K562 (cell line): ENCODE measurements at regions not wholly inside any gene's neighbourhood (a gene's known extent, or its start where the extent isn't known, plus 50 kb on each side); places are given as distances from the start of the nearest gene placed in this dataset.

Source experiments
- ATAC-seq: fragments of 200-7000 bp; cut with Tn5 transposase; 3 replicates; pipeline ENCODE4 v1.9.1; 2020; ENCODE audit warnings: moderate library complexity
- BruUV-seq: library from RNA; stranded (reverse); fragments of 400-500 nt; replicated peaks from 2 replicates; lab custom pipeline; 2021; lab: Mats Ljungman, UMichigan
- CTCF ChIA-PET: fragments of 300-600 bp; formaldehyde crosslinking; extraction: SDS; loops from one replicate; lab custom pipeline; 2021; ENCODE audit warnings: low intra/inter-chr PET ratio; lab: Yijun Ruan, JAX
- POLR2A ChIA-PET: fragments of 300-600, 350-650 bp; sonication (Branson Sonifier 250); formaldehyde crosslinking; extraction: SDS; loops from one replicate; lab custom pipeline; 2021; ENCODE audit warnings: antibody characterized with exemption, inconsistent platforms; lab: Yijun Ruan, JAX
- DNase-seq, 4 experiments: peaks; one replicate each; pipeline versions ENCODE4 v3.0.0 to v3.0.0-alpha.2; 2011 to 2018; ENCODE audit warnings: low spot score in 3 of 4, mixed read lengths in 3 of 4; ENCODE audit errors: extremely low read depth in 1 of 4
- FAIRE-seq: peaks from 2 replicates; lab custom pipeline; 2011; peaks lifted over from hg19 to GRCh38; lab: Jason Lieb, UNC
- H2AFZ ChIP-seq: 2 replicates; pipeline ENCODE4 v1.6.0; 2011; ENCODE audit warnings: low read depth, low read length, control low read depth, inconsistent platforms
- H3K27ac ChIP-seq: fragments of 200-600 bp; 3 replicates; pipeline ENCODE4 v1.8.0; 2011; ENCODE audit warnings: low read depth, mild to moderate bottlenecking, control low read depth, inconsistent platforms, low read length, moderate library complexity, mixed read lengths; ENCODE audit errors: extremely low read depth
- H3K27me3 ChIP-seq, 2 experiments: fragments of 300-600 bp in 1 of 2; 2 replicates in 1 of 2; 3 replicates in 1 of 2; pipeline versions ENCODE4 v1.6.0 to v1.8.0; 2011; ENCODE audit warnings: inconsistent platforms in 2 of 2, low read length in 2 of 2, mild to moderate bottlenecking in 1 of 2, mixed read lengths in 1 of 2, moderate library complexity in 1 of 2; ENCODE audit not compliant: control insufficient read depth in 2 of 2, insufficient read depth in 2 of 2
- H3K36me3 ChIP-seq: fragments of 300-600 bp; 3 replicates; pipeline ENCODE4 v1.8.0; 2011; ENCODE audit warnings: mild to moderate bottlenecking, low read length, inconsistent platforms; ENCODE audit not compliant: control insufficient read depth, insufficient read depth
- H3K4me1 ChIP-seq, 2 experiments: fragments of 200-600 bp in 1 of 2; replicated peaks in 1 of 2; 2 replicates in 1 of 2; 3 replicates in 1 of 2; pipeline versions ENCODE4 v1.5.1 to v1.8.0; 2011; ENCODE audit warnings: inconsistent platforms in 2 of 2, low read length in 2 of 2, mild to moderate bottlenecking in 1 of 2, mixed read lengths in 1 of 2, moderate library complexity in 1 of 2; ENCODE audit not compliant: control insufficient read depth in 2 of 2, insufficient read depth in 2 of 2
- H3K4me2 ChIP-seq: 2 replicates; pipeline ENCODE4 v1.6.1; 2011; ENCODE audit warnings: low read length, control low read depth, inconsistent platforms, mixed read lengths; ENCODE audit not compliant: insufficient read depth
- H3K4me3 ChIP-seq: fragments of 200-600 bp; sonication (generic), shearing (Covaris generic); 2 replicates; pipeline ENCODE4 v1.5.1; 2016; ENCODE audit warnings: control low read depth, inconsistent platforms
- H3K79me2 ChIP-seq: fragments of 200-600 bp; 3 replicates; pipeline ENCODE4 v1.8.0; 2011; ENCODE audit warnings: low read length, inconsistent platforms; ENCODE audit not compliant: control insufficient read depth, insufficient read depth
- H3K9ac ChIP-seq, 2 experiments: 2 replicates each; pipeline versions ENCODE4 v1.6.0 to v1.6.1; 2011; ENCODE audit warnings: low read depth in 2 of 2, low read length in 2 of 2, control low read depth in 1 of 2, inconsistent platforms in 1 of 2, mild to moderate bottlenecking in 1 of 2, mixed read lengths in 1 of 2; ENCODE audit not compliant: insufficient read depth in 1 of 2
- H3K9me1 ChIP-seq: one replicate; pipeline ENCODE4 v1.6.0; 2011; ENCODE audit warnings: inconsistent platforms, mild to moderate bottlenecking, low read length, moderate library complexity; ENCODE audit not compliant: control insufficient read depth, insufficient read depth
- H3K9me3 ChIP-seq: replicated peaks from 2 replicates; pipeline ENCODE4 v1.5.1; 2011; ENCODE audit warnings: low read depth, low read length, inconsistent platforms; ENCODE audit not compliant: control insufficient read depth, insufficient read depth
- H4K20me1 ChIP-seq: replicated peaks from 2 replicates; pipeline ENCODE4 v1.6.1; 2011; ENCODE audit warnings: low read length, inconsistent platforms, mixed read lengths; ENCODE audit not compliant: control insufficient read depth, insufficient read depth
- FOS ChIP-seq: IDR thresholded peaks from 3 replicates; pipeline ENCODE4 v1.6.1; 2011; ENCODE audit not compliant: insufficient read length; ENCODE audit errors: extremely low read depth
- HOXB6 ChIP-seq: fragments of 250-450 bp; sonication (Bioruptor Pico); IDR thresholded peaks from 2 replicates; pipeline ENCODE4 v1.5.1; 2022; ENCODE audit warnings: mild to moderate bottlenecking, borderline replicate concordance
- PHF20 ChIP-seq: fragments of 450-650 bp; IDR thresholded peaks from 2 replicates; pipeline ENCODE4 v1.6.1; 2018; ENCODE audit not compliant: partially characterized antibody
- PRMT5 ChIP-seq: sonication (generic); formaldehyde crosslinking; IDR thresholded peaks from 2 replicates; pipeline ENCODE4 v1.5.0; 2020; ENCODE audit warnings: missing genetic modification reagents
- RBM17 ChIP-seq: fragments of 200-400 bp; formaldehyde crosslinking; IDR thresholded peaks from 2 replicates; pipeline ENCODE4 v1.6.1; 2017; ENCODE audit warnings: low read depth, mild to moderate bottlenecking, low read length, borderline replicate concordance
- SIN3B ChIP-seq: fragments of 450-650 bp; IDR thresholded peaks from 2 replicates; pipeline ENCODE4 v1.6.1; 2017; ENCODE audit warnings: low read depth, mild to moderate bottlenecking, moderate library complexity
- TARDBP ChIP-seq: fragments of 450-650 bp; IDR thresholded peaks from 2 replicates; pipeline ENCODE4 v1.6.1; 2016
- THAP12 ChIP-seq: fragments of 250-450 bp; sonication (Bioruptor Pico); IDR thresholded peaks from 2 replicates; pipeline ENCODE4 v1.9.0; 2021; ENCODE audit warnings: mild to moderate bottlenecking, inconsistent platforms
- TRIM28 ChIP-seq: fragments of 450-650 bp; IDR thresholded peaks from 2 replicates; pipeline ENCODE4 v1.6.1; 2017
- ZBTB9 ChIP-seq: fragments of 450-650 bp; formaldehyde crosslinking; IDR thresholded peaks from 2 replicates; pipeline ENCODE4 v1.4.0; 2020; ENCODE audit warnings: mild to moderate bottlenecking, moderate library complexity
- ZNF232 ChIP-seq: sonication (generic); formaldehyde crosslinking; IDR thresholded peaks from 2 replicates; pipeline ENCODE4 v1.8.0; 2022; ENCODE audit warnings: mild to moderate bottlenecking, missing genetic modification reagents
- WGBS: fragments of 100-300 bp; shearing (Covaris generic); methylation state at CpG from one replicate; pipeline ENCODE4 v1.1.6; 2016; ENCODE audit warnings: low coverage, mixed read lengths; ENCODE audit not compliant: insufficient coverage; ENCODE audit errors: missing lambda C conversion rate; 5-methylcytosine and 5-hydroxymethylcytosine counted together
- in situ Hi-C: fragments of 300-500 bp; cut with MboI; formaldehyde crosslinking; loops from 4 replicates; pipeline ENCODE4 v1.15.0; 2018; ENCODE audit warnings: inconsistent platforms, mixed read lengths
- intact Hi-C: fragments of 100-400 bp; cut with micrococcal nuclease; formaldehyde crosslinking; loops from 2 replicates; pipeline ENCODE4 v1.14.2; 2022

GRCh38 chr6:169082817-169083507 is 170.7 kb downstream of the THBS2 start:
- Histone ChIP-seq H4K20me1 (no peaks in the 10 kb centered on the region), H3K4me1 (no peaks in the 10 kb centered on the region), H3K4me3 (no peak overlapping the region), H3K9me1 (no peaks in the 10 kb centered on the region), H3K36me3 (no peaks in the 10 kb centered on the region), H3K79me2 (no peaks in the 10 kb centered on the region), H3K9me3 (no peaks in the 10 kb centered on the region), H2AFZ (no peak overlapping the region), H3K27ac (no peak overlapping the region), H3K4me2 (no peak overlapping the region), H3K27me3 (peaks cover 7 to 25% of the 10 kb centered on the region in 2 experiments; a peak in 4 of 5 replicates), H3K9ac (no peak overlapping the region)
- in situ Hi-C loops (no loop called here), intact Hi-C loops (no loop called here)
- no TSS peak for BruUV-seq
- TF ChIP-seq HOXB6 (no peak), ZNF232 (CRISPR knock-in tag) (no peak), THAP12 (CRISPR knock-in tag) (no peak), PHF20 (no peak), RBM17 (no peak), FOS (no peak), TARDBP (no peak), TRIM28 (no peak), PRMT5 (no peak), ZBTB9 (CRISPR knock-in tag) (no peak), SIN3B (no peak)
- ChIA-PET POLR2A (no interaction called here), CTCF (no interaction called here)
- FAIRE-seq = no peak
- DNase-seq = no peak
- WGBS = 2% methylated on average over 7 of the region's 7 CpGs
- ATAC-seq = no peak; the same call in 2 of the 3 replicates
